A549 (cell line): ENCODE measurements at regions not wholly inside any gene's neighbourhood (a gene's known extent, or its start where the extent isn't known, plus 50 kb on each side); places are given as distances from the start of the nearest gene placed in this dataset.

Experiments
- CEBPB ChIP-seq, 2 experiments: fragments of >200 bp in 1 of 2; sonication (Bioruptor Twin) in 1 of 2; formaldehyde crosslinking in 1 of 2; IDR thresholded peaks; 2 replicates each; pipeline ENCODE4 v1.6.1; 2012 to 2016
- CTCF ChIP-seq: fragments of >200 bp; sonication (Bioruptor Twin); formaldehyde crosslinking; IDR thresholded peaks from 3 replicates; pipeline ENCODE4 v1.5.1; 2016
- E2F6 ChIP-seq: IDR thresholded peaks from 2 replicates; pipeline ENCODE4 v1.6.1; 2012; ENCODE audit warnings: low read depth, borderline replicate concordance
- EP300 ChIP-seq, 2 experiments: fragments of >200 bp; sonication (Bioruptor Twin); formaldehyde crosslinking; IDR thresholded peaks; 2 replicates in 1 of 2; 3 replicates in 1 of 2; pipeline ENCODE4 v1.6.1; 2016 to 2017
- FOSL2 ChIP-seq, 2 experiments: fragments of 450-650 bp in 1 of 2; fragments of >200 bp in 1 of 2; sonication (Bioruptor Twin) in 1 of 2; formaldehyde crosslinking; IDR thresholded peaks; 2 replicates each; pipeline versions ENCODE4 v1.5.0 to v1.6.1; 2016 to 2020; ENCODE audit warnings: mild to moderate bottlenecking in 1 of 2, moderate library complexity in 1 of 2
- JUN ChIP-seq, 2 experiments: fragments of >200 bp; sonication (Bioruptor Twin); formaldehyde crosslinking; IDR thresholded peaks; 2 replicates in 1 of 2; 3 replicates in 1 of 2; pipeline ENCODE4 v1.6.1; 2016 to 2017
- MAFK ChIP-seq: fragments of 450-650 bp; IDR thresholded peaks from 2 replicates; pipeline ENCODE4 v1.6.1; 2014; ENCODE audit not compliant: partially characterized antibody
- POLR2A ChIP-seq: IDR thresholded peaks from 2 replicates; pipeline ENCODE4 v1.6.1; 2012; ENCODE audit warnings: mild to moderate bottlenecking, low read length
- TF ChIP-seq, protein P1 (sequence below): fragments of 200-600 bp; sonication (generic); IDR thresholded peaks from 2 replicates; pipeline ENCODE4 v1.6.1; 2016; ENCODE audit warnings: antibody characterized with exemption, mild to moderate bottlenecking, moderate library complexity

GRCh38 chr4:40698733-40699132 is 51.0 kb upstream of the NSUN7 start:
- TF ChIP-seq JUN (IDR thresholded peaks at IDR 0.05) (no peak), CTCF (no peak), POLR2A (no peak), E2F6 (no peak), CEBPB (IDR thresholded peaks at IDR 0.05) (no peak), FOSL2 (IDR thresholded peaks at IDR 0.05) (no peak), FOSL2 (CRISPR knock-in tag; IDR thresholded peaks at IDR 0.05) (no peak), MAFK (no peak), EP300 (IDR thresholded peaks at IDR 0.05) (no peak)
- TF ChIP-seq, protein P1, sequence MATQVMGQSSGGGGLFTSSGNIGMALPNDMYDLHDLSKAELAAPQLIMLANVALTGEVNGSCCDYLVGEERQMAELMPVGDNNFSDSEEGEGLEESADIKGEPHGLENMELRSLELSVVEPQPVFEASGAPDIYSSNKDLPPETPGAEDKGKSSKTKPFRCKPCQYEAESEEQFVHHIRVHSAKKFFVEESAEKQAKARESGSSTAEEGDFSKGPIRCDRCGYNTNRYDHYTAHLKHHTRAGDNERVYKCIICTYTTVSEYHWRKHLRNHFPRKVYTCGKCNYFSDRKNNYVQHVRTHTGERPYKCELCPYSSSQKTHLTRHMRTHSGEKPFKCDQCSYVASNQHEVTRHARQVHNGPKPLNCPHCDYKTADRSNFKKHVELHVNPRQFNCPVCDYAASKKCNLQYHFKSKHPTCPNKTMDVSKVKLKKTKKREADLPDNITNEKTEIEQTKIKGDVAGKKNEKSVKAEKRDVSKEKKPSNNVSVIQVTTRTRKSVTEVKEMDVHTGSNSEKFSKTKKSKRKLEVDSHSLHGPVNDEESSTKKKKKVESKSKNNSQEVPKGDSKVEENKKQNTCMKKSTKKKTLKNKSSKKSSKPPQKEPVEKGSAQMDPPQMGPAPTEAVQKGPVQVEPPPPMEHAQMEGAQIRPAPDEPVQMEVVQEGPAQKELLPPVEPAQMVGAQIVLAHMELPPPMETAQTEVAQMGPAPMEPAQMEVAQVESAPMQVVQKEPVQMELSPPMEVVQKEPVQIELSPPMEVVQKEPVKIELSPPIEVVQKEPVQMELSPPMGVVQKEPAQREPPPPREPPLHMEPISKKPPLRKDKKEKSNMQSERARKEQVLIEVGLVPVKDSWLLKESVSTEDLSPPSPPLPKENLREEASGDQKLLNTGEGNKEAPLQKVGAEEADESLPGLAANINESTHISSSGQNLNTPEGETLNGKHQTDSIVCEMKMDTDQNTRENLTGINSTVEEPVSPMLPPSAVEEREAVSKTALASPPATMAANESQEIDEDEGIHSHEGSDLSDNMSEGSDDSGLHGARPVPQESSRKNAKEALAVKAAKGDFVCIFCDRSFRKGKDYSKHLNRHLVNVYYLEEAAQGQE, result no peak
